Middle frontal gyrus (tissue), 1 donor: ENCODE measurements at regions not wholly inside any gene's neighbourhood (a gene's known extent, or its start where the extent isn't known, plus 50 kb on each side); places are given as distances from the start of the nearest gene placed in this dataset.
"Not testable (repeated sequence)": the region's sequence is repeated elsewhere in the genome, so short reads cannot be mapped to it uniquely, and the experiment has no call there.

Source experiments
- DNase-seq: peaks from one replicate; pipeline ENCODE4 v3.0.0-alpha.2; 2015; ENCODE audit warnings: low spot score; ENCODE audit errors: extremely low spot score

- no peak for DNase-seq
These were observed 101.2 kb upstream of the SEC11C start for GRCh38 chr18:59038295-59039039.

GRCh38 chr18:59039040-59039320, 100.7 kb upstream of the SEC11C start:
- DNase-seq, result not testable (repeated sequence)

- no peak for DNase-seq
These were observed 100.2 kb upstream of the SEC11C start for GRCh38 chr18:59039449-59039848.

- DNase-seq, result no peak
These were observed 98.9 kb upstream of the SEC11C start for GRCh38 chr18:59040770-59041148.

GRCh38 chr18:59041296-59041695, 98.4 kb upstream of the SEC11C start:
- no peak for DNase-seq

GRCh38 chr18:59041819-59042815, 97.6 kb upstream of the SEC11C start:
- DNase-seq, result no peak

GRCh38 chr18:59044855-59045254, 94.8 kb upstream of the SEC11C start:
- DNase-seq, result no peak

GRCh38 chr18:59047321-59048047, 92.2 kb upstream of the SEC11C start:
- no peak for DNase-seq

GRCh38 chr18:59048048-59048363, 91.7 kb upstream of the SEC11C start:
- DNase-seq, result no peak

GRCh38 chr18:59048378-59048777, 91.3 kb upstream of the SEC11C start:
- DNase-seq, result no peak

- DNase-seq, result no peak
These were observed 89.7 kb upstream of the SEC11C start for GRCh38 chr18:59049721-59050660.

GRCh38 chr18:59050661-59051057, 89.0 kb upstream of the SEC11C start:
- DNase-seq, result no peak

GRCh38 chr18:59051470-59052165, 88.1 kb upstream of the SEC11C start:
- DNase-seq, result no peak

- no peak for DNase-seq
These were observed 86.5 kb upstream of the SEC11C start for GRCh38 chr18:59052965-59053820.

GRCh38 chr18:59054496-59055287, 85.0 kb upstream of the SEC11C start:
- DNase-seq, result no peak

GRCh38 chr18:59055345-59056032, 84.2 kb upstream of the SEC11C start:
- DNase-seq, result no peak

- no peak for DNase-seq
These were observed 82.8 kb upstream of the SEC11C start for GRCh38 chr18:59056706-59057492.
